MM.1S (cell line): ENCODE measurements at regions not wholly inside any gene's neighbourhood (a gene's known extent, or its start where the extent isn't known, plus 50 kb on each side); places are given as distances from the start of the nearest gene placed in this dataset.

Experiments
- DNase-seq: peaks from one replicate; pipeline ENCODE4 v3.0.0-alpha.2; 2015
- H2AFZ ChIP-seq: fragments of 300-600 bp; sonication (generic); 2 replicates; pipeline ENCODE4 v1.6.0; 2016; ENCODE audit warnings: antibody characterized with exemption, low read length
- H3F3A ChIP-seq: fragments of 300-600 bp; sonication (generic); 2 replicates; pipeline ENCODE4 v1.6.1; 2016; ENCODE audit warnings: mild to moderate bottlenecking, antibody characterized with exemption, low read length, moderate library complexity, mixed read lengths; ENCODE audit not compliant: insufficient read depth
- H3K27ac ChIP-seq: fragments of 300-600 bp; sonication (generic); 2 replicates; pipeline ENCODE4 v1.5.1; 2016; ENCODE audit warnings: mild to moderate bottlenecking, low read length
- H3K27me3 ChIP-seq: fragments of 300-600 bp; sonication (generic); replicated peaks from 2 replicates; pipeline ENCODE4 v1.6.0; 2016; ENCODE audit warnings: low read length; ENCODE audit not compliant: insufficient read depth
- H3K36me3 ChIP-seq: fragments of 300-600 bp; sonication (generic); replicated peaks from 2 replicates; pipeline ENCODE4 v1.6.1; 2016; ENCODE audit warnings: mild to moderate bottlenecking, low read length, mixed read lengths; ENCODE audit not compliant: insufficient read depth
- H3K4me1 ChIP-seq: fragments of 300-600 bp; sonication (generic); 2 replicates; pipeline ENCODE4 v1.6.1; 2016; ENCODE audit warnings: low read length, mixed read lengths
- H3K4me2 ChIP-seq: fragments of 300-600 bp; sonication (generic); 2 replicates; pipeline ENCODE4 v1.6.0; 2016; ENCODE audit warnings: low read depth, low read length
- H3K4me3 ChIP-seq: fragments of 300-600 bp; sonication (generic); 2 replicates; pipeline ENCODE4 v1.5.1; 2016; ENCODE audit warnings: low read length, mixed read lengths
- H3K79me2 ChIP-seq: fragments of 300-600 bp; sonication (generic); 2 replicates; pipeline ENCODE4 v1.6.1; 2016; ENCODE audit warnings: mixed run types, low read length, mixed read lengths
- H3K9ac ChIP-seq: fragments of 300-600 bp; sonication (generic); 2 replicates; pipeline ENCODE4 v1.6.1; 2016; ENCODE audit warnings: low read length, mixed read lengths
- H3K9me2 ChIP-seq: fragments of 300-600 bp; sonication (generic); replicated peaks from 2 replicates; pipeline ENCODE4 v1.6.1; 2016; ENCODE audit warnings: mild to moderate bottlenecking, low read length, mixed read lengths; ENCODE audit not compliant: insufficient read depth
- H3K9me3 ChIP-seq: fragments of 300-600 bp; sonication (generic); replicated peaks from 2 replicates; pipeline ENCODE4 v1.6.1; 2016; ENCODE audit warnings: mild to moderate bottlenecking, low read length, mixed read lengths; ENCODE audit not compliant: insufficient read depth
- H4K20me1 ChIP-seq: fragments of 300-600 bp; sonication (generic); 2 replicates; pipeline ENCODE4 v1.6.1; 2016; ENCODE audit warnings: mild to moderate bottlenecking, low read length, moderate library complexity, mixed read lengths; ENCODE audit not compliant: insufficient read depth
- CTCF ChIP-seq: fragments of 300-600 bp; sonication (generic); IDR thresholded peaks from 2 replicates; pipeline ENCODE4 v1.5.1; 2016; ENCODE audit warnings: antibody characterized with exemption, low read length, mixed read lengths
- EZH2 ChIP-seq: fragments of 300-600 bp; sonication (generic); optimal IDR thresholded peaks from 2 replicates; pipeline ENCODE3; 2017; ENCODE audit warnings: low read depth, mild to moderate bottlenecking, antibody characterized with exemption, low read length, mixed read lengths
- EZH2phosphoT487 ChIP-seq: fragments of 300-600 bp; sonication (generic); IDR thresholded peaks from 2 replicates; pipeline ENCODE4 v1.6.1; 2018; ENCODE audit warnings: antibody characterized with exemption, low read length

- no peaks in the 10 kb centered on the region for H3K36me3 ChIP-seq
- H4K20me1 ChIP-seq, result no peaks in the 10 kb centered on the region
- no peaks in the 10 kb centered on the region for H3K9me2 ChIP-seq
- no peak overlapping the region for H2AFZ ChIP-seq
- H3K4me2 ChIP-seq, result no peak overlapping the region
- no peaks in the 10 kb centered on the region for H3K27me3 ChIP-seq
- no peak overlapping the region for H3K27ac ChIP-seq
- TF ChIP-seq EZH2phosphoT487, result no peak
- no peak for TF ChIP-seq CTCF
- no peak for TF ChIP-seq EZH2
- H3K9ac ChIP-seq, result no peak overlapping the region
- H3K79me2 ChIP-seq, result no peaks in the 10 kb centered on the region
- DNase-seq, result no peak
- no peaks in the 10 kb centered on the region for H3K4me1 ChIP-seq
- H3K4me3 ChIP-seq, result no peak overlapping the region
- no peaks in the 10 kb centered on the region for H3F3A ChIP-seq
- H3K9me3 ChIP-seq, result no peaks in the 10 kb centered on the region
Observed at GRCh38 chr14:25178255-25178654, 128.3 kb upstream of the STXBP6 start.

- H4K20me1 ChIP-seq, result no peaks in the 10 kb centered on the region
- no peak overlapping the region for H3K4me2 ChIP-seq
- no peaks in the 10 kb centered on the region for H3K9me3 ChIP-seq
- no peaks in the 10 kb centered on the region for H3K79me2 ChIP-seq
- H3K27ac ChIP-seq, result no peak overlapping the region
- H3K4me3 ChIP-seq, result no peak overlapping the region
- H3K9me2 ChIP-seq, result no peaks in the 10 kb centered on the region
- H3K36me3 ChIP-seq, result no peaks in the 10 kb centered on the region
- DNase-seq, result peak; percentile 42
- no peak overlapping the region for H3K9ac ChIP-seq
- H3K4me1 ChIP-seq, result no peaks in the 10 kb centered on the region
- H2AFZ ChIP-seq, result no peak overlapping the region
- TF ChIP-seq EZH2phosphoT487 (no peak), CTCF (peak; percentile 52), EZH2 (no peak)
- H3K27me3 ChIP-seq, result no peaks in the 10 kb centered on the region
- H3F3A ChIP-seq, result no peaks in the 10 kb centered on the region
Observed at GRCh38 chr14:25150934-25151790, 101.2 kb upstream of the STXBP6 start.

- Histone ChIP-seq H3K27ac (no peak overlapping the region), H3K4me1 (no peaks in the 10 kb centered on the region), H3F3A (no peaks in the 10 kb centered on the region), H3K9ac (no peak overlapping the region), H3K9me2 (no peaks in the 10 kb centered on the region), H3K79me2 (no peaks in the 10 kb centered on the region), H3K9me3 (no peaks in the 10 kb centered on the region), H4K20me1 (no peaks in the 10 kb centered on the region), H3K27me3 (no peaks in the 10 kb centered on the region), H3K4me2 (no peak overlapping the region), H2AFZ (no peak overlapping the region), H3K36me3 (no peaks in the 10 kb centered on the region), H3K4me3 (no peak overlapping the region)
- no peak for DNase-seq
- TF ChIP-seq CTCF (no peak), EZH2 (no peak), EZH2phosphoT487 (no peak)
Observed at GRCh38 chr14:25150401-25150800, 100.5 kb upstream of the STXBP6 start.
